GM23338 (cell line): ENCODE measurements at regions not wholly inside any gene's neighbourhood (a gene's known extent, or its start where the extent isn't known, plus 50 kb on each side); places are given as distances from the start of the nearest gene placed in this dataset.

Experiments
- CREB1 ChIP-seq: fragments of 250-450 bp; sonication (Bioruptor Pico); IDR thresholded peaks from 2 replicates; pipeline ENCODE4 v1.5.0; 2020; ENCODE audit warnings: low read depth, mild to moderate bottlenecking, moderate library complexity
- EZH2 ChIP-seq: fragments of 200-600 bp; sonication (generic); IDR thresholded peaks from one replicate; pipeline ENCODE4 v1.8.0; 2017; ENCODE audit warnings: antibody characterized with exemption, mild to moderate bottlenecking, low read depth; ENCODE audit not compliant: unreplicated experiment
- EZH2phosphoT487 ChIP-seq: fragments of 200-600 bp; sonication (generic); IDR thresholded peaks from one replicate; pipeline ENCODE4 v1.8.1; 2018; ENCODE audit warnings: antibody characterized with exemption; ENCODE audit not compliant: unreplicated experiment
- JUNB ChIP-seq: IDR thresholded peaks from one replicate; pipeline ENCODE4 v1.6.1; 2016; ENCODE audit warnings: antibody characterized with exemption; ENCODE audit not compliant: unreplicated experiment
- NANOG ChIP-seq: IDR thresholded peaks from 2 replicates; pipeline ENCODE4 v1.6.1; 2016; ENCODE audit warnings: antibody characterized with exemption, borderline replicate concordance
- POLR2AphosphoS5 ChIP-seq: IDR thresholded peaks from 2 replicates; pipeline ENCODE4 v1.6.1; 2016; ENCODE audit warnings: antibody characterized with exemption, low read depth
- REST ChIP-seq: IDR thresholded peaks from one replicate; pipeline ENCODE4 v1.6.1; 2018; ENCODE audit warnings: antibody characterized with exemption; ENCODE audit not compliant: unreplicated experiment
- ZNF114 ChIP-seq: fragments of 250-450 bp; sonication (Bioruptor Pico); IDR thresholded peaks from 2 replicates; pipeline ENCODE4 v1.5.0; 2020; ENCODE audit warnings: mild to moderate bottlenecking, moderate library complexity
- TF ChIP-seq, protein P1 (sequence below), 2 experiments: fragments of 200-600 bp in 1 of 2; sonication (generic) in 1 of 2; conservative IDR thresholded peaks; 2 replicates each; pipeline versions ENCODE4 v1.5.1 to v1.6.1; 2016 to 2017; ENCODE audit warnings: antibody characterized with exemption in 2 of 2, low read depth in 2 of 2, mild to moderate bottlenecking in 2 of 2, moderate library complexity in 1 of 2

- TF ChIP-seq, protein P1, sequence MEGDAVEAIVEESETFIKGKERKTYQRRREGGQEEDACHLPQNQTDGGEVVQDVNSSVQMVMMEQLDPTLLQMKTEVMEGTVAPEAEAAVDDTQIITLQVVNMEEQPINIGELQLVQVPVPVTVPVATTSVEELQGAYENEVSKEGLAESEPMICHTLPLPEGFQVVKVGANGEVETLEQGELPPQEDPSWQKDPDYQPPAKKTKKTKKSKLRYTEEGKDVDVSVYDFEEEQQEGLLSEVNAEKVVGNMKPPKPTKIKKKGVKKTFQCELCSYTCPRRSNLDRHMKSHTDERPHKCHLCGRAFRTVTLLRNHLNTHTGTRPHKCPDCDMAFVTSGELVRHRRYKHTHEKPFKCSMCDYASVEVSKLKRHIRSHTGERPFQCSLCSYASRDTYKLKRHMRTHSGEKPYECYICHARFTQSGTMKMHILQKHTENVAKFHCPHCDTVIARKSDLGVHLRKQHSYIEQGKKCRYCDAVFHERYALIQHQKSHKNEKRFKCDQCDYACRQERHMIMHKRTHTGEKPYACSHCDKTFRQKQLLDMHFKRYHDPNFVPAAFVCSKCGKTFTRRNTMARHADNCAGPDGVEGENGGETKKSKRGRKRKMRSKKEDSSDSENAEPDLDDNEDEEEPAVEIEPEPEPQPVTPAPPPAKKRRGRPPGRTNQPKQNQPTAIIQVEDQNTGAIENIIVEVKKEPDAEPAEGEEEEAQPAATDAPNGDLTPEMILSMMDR (conservative IDR thresholded peaks at IDR 0.05; ENCODE audit: low read depth in 2 of 2), result no peak
- TF ChIP-seq POLR2AphosphoS5 (no peak), EZH2phosphoT487 (no peak), REST (no peak), EZH2 (no peak), CREB1 (CRISPR knock-in tag) (no peak), ZNF114 (CRISPR knock-in tag) (no peak), JUNB (no peak), NANOG (no peak)
Observed at GRCh38 chr6:103886951-103887350, 972.8 kb downstream of the HACE1 start.
